H9 (cell line): ENCODE measurements at regions not wholly inside any gene's neighbourhood (a gene's known extent, or its start where the extent isn't known, plus 50 kb on each side); places are given as distances from the start of the nearest gene placed in this dataset.
A peak's percentile ranks its signal among the peaks of the same experiment; 100 is the strongest.

Experiments
- DNase-seq: peaks from one replicate; pipeline ENCODE4 v3.0.0-alpha.2; 2017
- H2AFZ ChIP-seq: one replicate; pipeline ENCODE4 v1.6.1; 2013; ENCODE audit warnings: mild to moderate bottlenecking, low read length, control low read depth, moderate library complexity
- H2AK5ac ChIP-seq: 2 replicates; pipeline ENCODE4 v1.6.1; 2013; ENCODE audit warnings: low read length, control low read depth, mixed read lengths; ENCODE audit not compliant: insufficient read length
- H2BK120ac ChIP-seq: one replicate; pipeline ENCODE4 v1.6.1; 2013; ENCODE audit warnings: low read depth, mild to moderate bottlenecking, low read length, control low read depth, inconsistent platforms; ENCODE audit not compliant: poor library complexity, severe bottlenecking
- H2BK12ac ChIP-seq: 2 replicates; pipeline ENCODE4 v1.6.1; 2013; ENCODE audit warnings: low read length, control low read depth, mixed read lengths, low read depth; ENCODE audit not compliant: insufficient read length
- H2BK15ac ChIP-seq: 2 replicates; pipeline ENCODE4 v1.6.1; 2013; ENCODE audit warnings: low read depth, low read length, control low read depth
- H2BK20ac ChIP-seq: one replicate; pipeline ENCODE4 v1.6.1; 2013; ENCODE audit warnings: low read depth, mild to moderate bottlenecking, low read length, control low read depth, inconsistent platforms; ENCODE audit not compliant: poor library complexity, severe bottlenecking
- H2BK5ac ChIP-seq: 2 replicates; pipeline ENCODE4 v1.6.1; 2013; ENCODE audit warnings: low read length, control low read depth, mixed read lengths; ENCODE audit not compliant: insufficient read length
- H3K14ac ChIP-seq: 2 replicates; pipeline ENCODE4 v1.6.1; 2013; ENCODE audit warnings: low read length, control low read depth; ENCODE audit not compliant: insufficient read depth
- H3K18ac ChIP-seq: 2 replicates; pipeline ENCODE4 v1.6.1; 2013; ENCODE audit warnings: low read depth, mild to moderate bottlenecking, mixed read lengths, low read length, control low read depth; ENCODE audit not compliant: insufficient read length
- H3K23ac ChIP-seq: 2 replicates; pipeline ENCODE4 v1.6.1; 2013; ENCODE audit warnings: low read length, control low read depth, mixed read lengths, low read depth; ENCODE audit not compliant: insufficient read length
- H3K23me2 ChIP-seq: 2 replicates; pipeline ENCODE4 v1.6.1; 2013; ENCODE audit warnings: low read depth, mild to moderate bottlenecking, mixed read lengths, low read length, control low read depth; ENCODE audit not compliant: insufficient read length, poor library complexity, severe bottlenecking
- H3K27ac ChIP-seq: 2 replicates; pipeline ENCODE4 v1.5.1; 2013; ENCODE audit warnings: low read length, control low read depth, mixed read lengths, low read depth; ENCODE audit not compliant: insufficient read length
- H3K27me3 ChIP-seq: 2 replicates; pipeline ENCODE4 v1.6.1; 2013; ENCODE audit warnings: low read length, control low read depth, inconsistent platforms; ENCODE audit not compliant: insufficient read depth
- H3K4ac ChIP-seq: 2 replicates; pipeline ENCODE4 v1.6.1; 2013; ENCODE audit warnings: low read depth, mild to moderate bottlenecking, control low read depth, inconsistent platforms, low read length, moderate library complexity
- H3K4me1 ChIP-seq: 2 replicates; pipeline ENCODE4 v1.6.1; 2013; ENCODE audit warnings: low read length, control low read depth, inconsistent platforms; ENCODE audit not compliant: insufficient read depth
- H3K4me2 ChIP-seq: 2 replicates; pipeline ENCODE4 v1.6.1; 2013; ENCODE audit warnings: low read length, control low read depth, mixed read lengths; ENCODE audit not compliant: insufficient read length, insufficient read depth
- H3K56ac ChIP-seq: 2 replicates; pipeline ENCODE4 v1.6.1; 2013; ENCODE audit warnings: low read depth, mild to moderate bottlenecking, mixed read lengths, low read length, control low read depth; ENCODE audit not compliant: insufficient read length
- H3K79me1 ChIP-seq: 2 replicates; pipeline ENCODE4 v1.6.1; 2013; ENCODE audit warnings: low read depth, mild to moderate bottlenecking, moderate library complexity, low read length, control low read depth, inconsistent platforms; ENCODE audit not compliant: insufficient read depth, poor library complexity, severe bottlenecking
- H3K79me2 ChIP-seq: 2 replicates; pipeline ENCODE4 v1.6.1; 2013; ENCODE audit warnings: low read length, control low read depth, inconsistent platforms; ENCODE audit not compliant: insufficient read depth
- H3K9ac ChIP-seq: 2 replicates; pipeline ENCODE4 v1.6.1; 2013; ENCODE audit warnings: low read length, control low read depth, mixed read lengths; ENCODE audit not compliant: insufficient read length; ENCODE audit errors: extremely low read depth
- H3K9me3 ChIP-seq: one replicate; pipeline ENCODE4 v1.6.1; 2013; ENCODE audit warnings: low read depth, low read length, inconsistent platforms; ENCODE audit not compliant: control insufficient read depth
- H3T11ph ChIP-seq: one replicate; pipeline ENCODE4 v1.6.1; 2013; ENCODE audit warnings: mild to moderate bottlenecking, low read length, control low read depth, inconsistent platforms
- H4K20me1 ChIP-seq: one replicate; pipeline ENCODE4 v1.6.1; 2013; ENCODE audit not compliant: control insufficient read depth, insufficient read length, insufficient read depth
- H4K5ac ChIP-seq: 2 replicates; pipeline ENCODE4 v1.6.1; 2013; ENCODE audit warnings: low read depth, mild to moderate bottlenecking, mixed read lengths, low read length, control low read depth; ENCODE audit not compliant: insufficient read length
- H4K8ac ChIP-seq: replicated peaks from 2 replicates; pipeline ENCODE4 v1.6.1; 2013; ENCODE audit warnings: low read length, control low read depth, mixed read lengths, low read depth; ENCODE audit not compliant: insufficient read length
- H4K91ac ChIP-seq: 2 replicates; pipeline ENCODE4 v1.6.1; 2013; ENCODE audit warnings: low read depth, mild to moderate bottlenecking, moderate library complexity, mixed read lengths, low read length, control low read depth; ENCODE audit not compliant: insufficient read length
- H3K27ac Mint-ChIP-seq, 3 experiments: 2 replicates in 2 of 3; 3 replicates in 1 of 3; pipeline ENCODE4 v1.8.0; 2020 to 2021; ENCODE audit warnings: mixed read lengths in 3 of 3, mild to moderate bottlenecking in 1 of 3, moderate library complexity in 1 of 3
- H3K27me3 Mint-ChIP-seq: 2 replicates; pipeline ENCODE4 v1.8.0; 2021; ENCODE audit warnings: low read depth, mild to moderate bottlenecking, moderate library complexity, mixed read lengths
- H3K36me3 Mint-ChIP-seq, 3 experiments: 2 replicates in 2 of 3; 3 replicates in 1 of 3; pipeline ENCODE4 v1.8.0; 2020 to 2021; ENCODE audit warnings: low read depth in 3 of 3, mixed read lengths in 3 of 3; ENCODE audit not compliant: insufficient read depth in 1 of 3
- H3K4me1 Mint-ChIP-seq, 2 experiments: 2 replicates each; pipeline ENCODE4 v1.8.0; 2020; ENCODE audit warnings: mixed read lengths in 2 of 2
- H3K4me3 Mint-ChIP-seq, 2 experiments: 2 replicates in 1 of 2; 3 replicates in 1 of 2; pipeline ENCODE4 v1.8.0; 2020 to 2021; ENCODE audit warnings: mild to moderate bottlenecking in 2 of 2, mixed read lengths in 2 of 2, moderate library complexity in 1 of 2
- H3K9me3 Mint-ChIP-seq, 2 experiments: 2 replicates in 1 of 2; 3 replicates in 1 of 2; pipeline ENCODE4 v1.8.0; 2020; ENCODE audit warnings: mild to moderate bottlenecking in 2 of 2, mixed read lengths in 2 of 2, moderate library complexity in 1 of 2
- CTCF ChIP-seq: fragments of 200-600 bp; sonication (generic); conservative IDR thresholded peaks from 3 replicates; pipeline ENCODE4 v1.8.0; 2021; ENCODE audit warnings: antibody characterized with exemption, mild to moderate bottlenecking

GRCh38 chr3:55288657-55289056, 198.4 kb downstream of the WNT5A start:
- no peak overlapping the region for H2BK20ac ChIP-seq
- Mint-ChIP-seq H3K4me1 (peaks cover 23 to 27% of the 10 kb centered on the region in 2 experiments), H3K36me3 (no peaks in the 10 kb centered on the region), H3K27ac (no peak overlapping the region; a peak in 1 of 7 replicates), H3K27me3 (no peaks in the 10 kb centered on the region; the same call in 1 of the 2 replicates), H3K9me3 (no peaks in the 10 kb centered on the region), H3K4me3 (no peak overlapping the region)
- H4K5ac ChIP-seq: no peak overlapping the region
- no peaks in the 10 kb centered on the region for H3K4me1 ChIP-seq
- H3K9me3 ChIP-seq: no peaks in the 10 kb centered on the region
- no peak overlapping the region for H4K8ac ChIP-seq
- no peak overlapping the region for H2AK5ac ChIP-seq
- no peaks in the 10 kb centered on the region for H3K79me1 ChIP-seq
- H3K9ac ChIP-seq: no peak overlapping the region
- no peak overlapping the region; the same call in 1 of the 2 replicates for H3K14ac ChIP-seq
- no peaks in the 10 kb centered on the region for H4K20me1 ChIP-seq
- H3K4ac ChIP-seq: no peak overlapping the region
- H2BK120ac ChIP-seq: no peak overlapping the region
- TF ChIP-seq CTCF: no peak
- H3K79me2 ChIP-seq: no peaks in the 10 kb centered on the region
- DNase-seq: peak; percentile 40
- no peak overlapping the region for H3K27ac ChIP-seq
- no peak overlapping the region for H2BK12ac ChIP-seq
- H3K4me2 ChIP-seq: no peak overlapping the region
- no peak overlapping the region for H3T11ph ChIP-seq
- no peak overlapping the region for H2BK5ac ChIP-seq
- peak overlapping the region; percentile 42 for H3K18ac ChIP-seq
- no peak overlapping the region for H4K91ac ChIP-seq
- no peaks in the 10 kb centered on the region for H3K27me3 ChIP-seq
- no peak overlapping the region for H3K23ac ChIP-seq
- H3K56ac ChIP-seq: no peak overlapping the region
- H2BK15ac ChIP-seq: no peak overlapping the region
- no peaks in the 10 kb centered on the region for H3K23me2 ChIP-seq
- H2AFZ ChIP-seq: peak overlapping the region; percentile 75
